ENCODE measurements at regions not wholly inside any gene's neighbourhood (a gene's known extent, or its start where the extent isn't known, plus 50 kb on each side); places are given as distances from the start of the nearest gene placed in this dataset.

GRCh38 chr2:207362716-207363115, 167.0 kb upstream of the CREB1 start:
- TF ChIP-seq POLR2A (IDR thresholded peaks at IDR 0.05), result no peak
- no peak for TF ChIP-seq CTCF (IDR thresholded peaks at IDR 0.05)
- TF ChIP-seq EP300 (IDR thresholded peaks at IDR 0.05), result no peak

Data from upper lobe of left lung (tissue), 4 donors.